ENCODE measurements at regions not wholly inside any gene's neighbourhood (a gene's known extent, or its start where the extent isn't known, plus 50 kb on each side); places are given as distances from the start of the nearest gene placed in this dataset.
"Not testable (repeated sequence)": the region's sequence is repeated elsewhere in the genome, so short reads cannot be mapped to it uniquely, and the experiment has no call there.

- no peak overlapping the region for H3K4me3 Mint-ChIP-seq
- no peaks in the 10 kb centered on the region for H3K27me3 Mint-ChIP-seq (ENCODE audit: insufficient read depth)
- H3K36me3 Mint-ChIP-seq (ENCODE audit: low read depth) = no peaks in the 10 kb centered on the region
- H3K4me1 Mint-ChIP-seq (ENCODE audit: low read depth) = no peaks in the 10 kb centered on the region
- H3K9me3 Mint-ChIP-seq = no peaks in the 10 kb centered on the region
- DNase-seq (ENCODE audit: low spot score) = no peak
- no peak overlapping the region for H3K27ac Mint-ChIP-seq
- intact Hi-C loops (cut with micrococcal nuclease) = no loop called here
Measured at GRCh38 chr12:114827461-114827860, 143.5 kb upstream of the TBX3 start.

- H3K4me3 Mint-ChIP-seq = no peak overlapping the region
- intact Hi-C loops (cut with micrococcal nuclease) = no loop called here
- H3K4me1 Mint-ChIP-seq (ENCODE audit: low read depth) = no peaks in the 10 kb centered on the region
- no peaks in the 10 kb centered on the region for H3K36me3 Mint-ChIP-seq (ENCODE audit: low read depth)
- DNase-seq (ENCODE audit: low spot score) = no peak
- no peaks in the 10 kb centered on the region for H3K9me3 Mint-ChIP-seq
- no peak overlapping the region for H3K27ac Mint-ChIP-seq
- H3K27me3 Mint-ChIP-seq (ENCODE audit: insufficient read depth) = no peaks in the 10 kb centered on the region
Measured at GRCh38 chr12:114826244-114826643, 142.3 kb upstream of the TBX3 start.

GRCh38 chr12:114823724-114824123 lies 139.7 kb upstream of the TBX3 start:
- no peak overlapping the region for H3K27ac Mint-ChIP-seq

GRCh38 chr12:114821570-114821969 lies 137.6 kb upstream of the TBX3 start:
- Mint-ChIP-seq H3K4me1 (ENCODE audit: low read depth) (no peaks in the 10 kb centered on the region), H3K36me3 (ENCODE audit: low read depth) (no peaks in the 10 kb centered on the region), H3K4me3 (no peak overlapping the region), H3K9me3 (no peaks in the 10 kb centered on the region), H3K27ac (no peak overlapping the region), H3K27me3 (ENCODE audit: insufficient read depth) (no peaks in the 10 kb centered on the region)
- intact Hi-C loops (cut with micrococcal nuclease) = no loop called here
- no peak for DNase-seq (ENCODE audit: low spot score)

More at GRCh38 chr12:114823724-114824123, 139.7 kb upstream of the TBX3 start:
- H3K4me1 Mint-ChIP-seq (ENCODE audit: low read depth) = no peaks in the 10 kb centered on the region
- no peaks in the 10 kb centered on the region for H3K36me3 Mint-ChIP-seq (ENCODE audit: low read depth)
- intact Hi-C loops (cut with micrococcal nuclease) = no loop called here
- no peak for DNase-seq (ENCODE audit: low spot score)
- H3K4me3 Mint-ChIP-seq = no peak overlapping the region
- no peaks in the 10 kb centered on the region for H3K9me3 Mint-ChIP-seq
- H3K27me3 Mint-ChIP-seq (ENCODE audit: insufficient read depth) = no peaks in the 10 kb centered on the region

- no peak for DNase-seq (ENCODE audit: low spot score)
- no peak overlapping the region for H3K27ac Mint-ChIP-seq
- no peaks in the 10 kb centered on the region for H3K9me3 Mint-ChIP-seq
- H3K4me3 Mint-ChIP-seq = no peak overlapping the region
- intact Hi-C loops (cut with micrococcal nuclease) = no loop called here
- H3K36me3 Mint-ChIP-seq (ENCODE audit: low read depth) = no peaks in the 10 kb centered on the region
- H3K4me1 Mint-ChIP-seq (ENCODE audit: low read depth) = no peaks in the 10 kb centered on the region
- H3K27me3 Mint-ChIP-seq (ENCODE audit: insufficient read depth) = no peaks in the 10 kb centered on the region
Measured at GRCh38 chr12:114820796-114821195, 136.8 kb upstream of the TBX3 start.

- no peaks in the 10 kb centered on the region for H3K4me1 Mint-ChIP-seq (ENCODE audit: low read depth)
- H3K9me3 Mint-ChIP-seq = no peaks in the 10 kb centered on the region
- H3K27ac Mint-ChIP-seq = no peak overlapping the region
- no peak overlapping the region for H3K4me3 Mint-ChIP-seq
- peaks cover 2% of the 10 kb centered on the region for H3K27me3 Mint-ChIP-seq (ENCODE audit: insufficient read depth)
- DNase-seq (ENCODE audit: low spot score) = no peak
- intact Hi-C loops (cut with micrococcal nuclease) = no loop called here
- no peaks in the 10 kb centered on the region for H3K36me3 Mint-ChIP-seq (ENCODE audit: low read depth)
Measured at GRCh38 chr12:114817571-114818425, 133.8 kb upstream of the TBX3 start.

- Mint-ChIP-seq H3K36me3 (ENCODE audit: low read depth) (no peaks in the 10 kb centered on the region), H3K27ac (no peak overlapping the region), H3K4me1 (ENCODE audit: low read depth) (no peaks in the 10 kb centered on the region), H3K9me3 (no peaks in the 10 kb centered on the region), H3K4me3 (no peak overlapping the region), H3K27me3 (ENCODE audit: insufficient read depth) (peaks cover 2% of the 10 kb centered on the region)
- intact Hi-C loops (cut with micrococcal nuclease) = no loop called here
- no peak for DNase-seq (ENCODE audit: low spot score)
Measured at GRCh38 chr12:114815026-114815795, 131.2 kb upstream of the TBX3 start.

GRCh38 chr12:114812858-114813761 lies 129.1 kb upstream of the TBX3 start:
- intact Hi-C loops (cut with micrococcal nuclease) = no loop called here
- H3K9me3 Mint-ChIP-seq = no peaks in the 10 kb centered on the region
- H3K27me3 Mint-ChIP-seq (ENCODE audit: insufficient read depth) = peaks cover 2% of the 10 kb centered on the region
- no peaks in the 10 kb centered on the region for H3K36me3 Mint-ChIP-seq (ENCODE audit: low read depth)
- no peaks in the 10 kb centered on the region for H3K4me1 Mint-ChIP-seq (ENCODE audit: low read depth)
- no peak overlapping the region for H3K4me3 Mint-ChIP-seq
- DNase-seq (ENCODE audit: low spot score) = no peak
- H3K27ac Mint-ChIP-seq = no peak overlapping the region

- no peaks in the 10 kb centered on the region for H3K36me3 Mint-ChIP-seq (ENCODE audit: low read depth)
- no peak for DNase-seq (ENCODE audit: low spot score)
- no peak overlapping the region for H3K27ac Mint-ChIP-seq
- peaks cover 2% of the 10 kb centered on the region for H3K27me3 Mint-ChIP-seq (ENCODE audit: insufficient read depth)
- intact Hi-C loops (cut with micrococcal nuclease) = no loop called here
- no peaks in the 10 kb centered on the region for H3K4me1 Mint-ChIP-seq (ENCODE audit: low read depth)
- no peak overlapping the region for H3K4me3 Mint-ChIP-seq
- H3K9me3 Mint-ChIP-seq = no peaks in the 10 kb centered on the region
Measured at GRCh38 chr12:114812384-114812783, 128.4 kb upstream of the TBX3 start.

GRCh38 chr12:114809097-114809496 lies 125.1 kb upstream of the TBX3 start:
- no peaks in the 10 kb centered on the region for H3K9me3 Mint-ChIP-seq
- no peaks in the 10 kb centered on the region for H3K4me1 Mint-ChIP-seq (ENCODE audit: low read depth)
- no peak for DNase-seq (ENCODE audit: low spot score)
- H3K4me3 Mint-ChIP-seq = no peak overlapping the region
- H3K27ac Mint-ChIP-seq = no peak overlapping the region
- intact Hi-C loops (cut with micrococcal nuclease) = no loop called here
- peaks cover 2% of the 10 kb centered on the region for H3K27me3 Mint-ChIP-seq (ENCODE audit: insufficient read depth)
- no peaks in the 10 kb centered on the region for H3K36me3 Mint-ChIP-seq (ENCODE audit: low read depth)

- DNase-seq (ENCODE audit: low spot score); intact Hi-C loops (cut with micrococcal nuclease); H3K27ac Mint-ChIP-seq; H3K36me3 Mint-ChIP-seq (ENCODE audit: low read depth); H3K4me1 Mint-ChIP-seq (ENCODE audit: low read depth); H3K27me3 Mint-ChIP-seq (ENCODE audit: insufficient read depth); H3K9me3 Mint-ChIP-seq; H3K4me3 Mint-ChIP-seq: not testable (repeated sequence)
Measured at GRCh38 chr12:114801381-114801780, 117.4 kb upstream of the TBX3 start.

GRCh38 chr12:114800566-114800965 lies 116.6 kb upstream of the TBX3 start:
- H3K4me3 Mint-ChIP-seq; H3K9me3 Mint-ChIP-seq; H3K36me3 Mint-ChIP-seq (ENCODE audit: low read depth); H3K4me1 Mint-ChIP-seq (ENCODE audit: low read depth); DNase-seq (ENCODE audit: low spot score); H3K27me3 Mint-ChIP-seq (ENCODE audit: insufficient read depth); intact Hi-C loops (cut with micrococcal nuclease); H3K27ac Mint-ChIP-seq: not testable (repeated sequence)
